ENCODE measurements at regions not wholly inside any gene's neighbourhood (a gene's known extent, or its start where the extent isn't known, plus 50 kb on each side); places are given as distances from the start of the nearest gene placed in this dataset.

DNA sequence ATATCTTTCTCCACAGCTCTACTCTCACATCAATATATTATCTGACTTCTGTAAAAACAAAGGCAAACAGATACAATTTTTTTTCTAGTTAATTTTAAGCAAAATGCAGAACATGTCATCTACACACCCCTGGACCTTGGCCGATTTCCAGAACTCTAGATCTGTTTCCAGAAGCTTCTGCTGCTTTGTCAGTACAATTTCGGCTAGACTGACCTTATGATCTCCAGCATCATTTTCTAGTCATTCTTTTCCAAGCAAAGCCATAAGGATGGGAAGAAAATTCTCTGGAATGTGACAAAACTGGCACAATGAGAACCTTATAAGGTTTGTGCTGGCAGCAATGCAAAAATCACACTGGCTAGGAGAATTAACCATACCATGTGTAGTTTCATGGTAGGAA is 132.8 kb upstream of the MPDZ start:
- Histone ChIP-seq H3K9me2 (replicated peaks; ENCODE audit: control insufficient read depth, low read length) (no peaks in the 10 kb centered on the region), H3K27ac (ENCODE audit: low read depth, low read length) (no peak overlapping the region), H3K27me3 (ENCODE audit: control insufficient read depth, low read length) (no peaks in the 10 kb centered on the region), H3K4me1 (ENCODE audit: control insufficient read depth, low read length) (no peaks in the 10 kb centered on the region), H3K36me3 (ENCODE audit: control insufficient read depth, low read length) (no peaks in the 10 kb centered on the region), H3K4me3 (ENCODE audit: low read length) (no peak overlapping the region), H3K79me2 (ENCODE audit: control insufficient read depth, low read length) (no peaks in the 10 kb centered on the region), H3K9me3 (ENCODE audit: control insufficient read depth, insufficient read depth, low read length) (no peaks in the 10 kb centered on the region), H4K20me1 (ENCODE audit: control insufficient read depth, insufficient read depth, low read depth, low read length) (no peaks in the 10 kb centered on the region), H3K4me2 (ENCODE audit: low read length) (no peak overlapping the region), H3F3A (ENCODE audit: control insufficient read depth, insufficient read depth) (no peaks in the 10 kb centered on the region)
- TF ChIP-seq EZH2phosphoT487 (IDR thresholded peaks at IDR 0.05; ENCODE audit: borderline replicate concordance, low read length) (no peak), CTCF (IDR thresholded peaks at IDR 0.05; ENCODE audit: low read depth, low read length, poor library complexity, severe bottlenecking) (no peak)

DNA sequence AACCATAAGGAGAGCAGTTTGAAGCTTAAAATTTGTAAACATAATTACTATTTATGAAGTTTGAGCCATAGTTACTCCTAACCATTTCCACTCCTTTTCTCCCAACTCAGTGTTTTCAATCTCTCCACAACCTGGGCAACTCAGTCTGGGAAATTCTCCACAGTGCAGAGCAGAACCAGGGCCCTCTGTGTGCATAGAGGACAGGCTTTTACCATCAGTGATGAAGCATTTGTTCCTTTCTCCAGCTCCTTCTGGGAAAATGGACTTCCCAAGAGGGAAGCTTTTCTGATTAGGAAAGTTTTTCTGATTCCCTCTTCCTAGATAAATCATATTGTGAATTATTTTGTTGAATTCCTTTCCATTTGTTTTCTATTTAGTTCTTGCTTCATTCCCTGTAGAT is 132.3 kb upstream of the MPDZ start:
- H3K4me3 ChIP-seq (ENCODE audit: low read length) = no peak overlapping the region
- no peaks in the 10 kb centered on the region for H3K4me1 ChIP-seq (ENCODE audit: control insufficient read depth, low read length)
- H3K9me3 ChIP-seq (ENCODE audit: control insufficient read depth, insufficient read depth, low read length) = no peaks in the 10 kb centered on the region
- no peaks in the 10 kb centered on the region for H3K36me3 ChIP-seq (ENCODE audit: control insufficient read depth, low read length)
- H3F3A ChIP-seq (ENCODE audit: control insufficient read depth, insufficient read depth) = no peaks in the 10 kb centered on the region
- H4K20me1 ChIP-seq (ENCODE audit: control insufficient read depth, insufficient read depth, low read depth, low read length) = no peaks in the 10 kb centered on the region
- H3K27ac ChIP-seq (ENCODE audit: low read depth, low read length) = no peak overlapping the region
- H3K27me3 ChIP-seq (ENCODE audit: control insufficient read depth, low read length) = no peaks in the 10 kb centered on the region
- no peaks in the 10 kb centered on the region for H3K9me2 ChIP-seq (replicated peaks; ENCODE audit: control insufficient read depth, low read length)
- TF ChIP-seq CTCF (IDR thresholded peaks at IDR 0.05; ENCODE audit: low read depth, low read length, poor library complexity, severe bottlenecking) (no peak), EZH2phosphoT487 (IDR thresholded peaks at IDR 0.05; ENCODE audit: borderline replicate concordance, low read length) (no peak)
- H3K4me2 ChIP-seq (ENCODE audit: low read length) = no peak overlapping the region
- no peaks in the 10 kb centered on the region for H3K79me2 ChIP-seq (ENCODE audit: control insufficient read depth, low read length)

DNA sequence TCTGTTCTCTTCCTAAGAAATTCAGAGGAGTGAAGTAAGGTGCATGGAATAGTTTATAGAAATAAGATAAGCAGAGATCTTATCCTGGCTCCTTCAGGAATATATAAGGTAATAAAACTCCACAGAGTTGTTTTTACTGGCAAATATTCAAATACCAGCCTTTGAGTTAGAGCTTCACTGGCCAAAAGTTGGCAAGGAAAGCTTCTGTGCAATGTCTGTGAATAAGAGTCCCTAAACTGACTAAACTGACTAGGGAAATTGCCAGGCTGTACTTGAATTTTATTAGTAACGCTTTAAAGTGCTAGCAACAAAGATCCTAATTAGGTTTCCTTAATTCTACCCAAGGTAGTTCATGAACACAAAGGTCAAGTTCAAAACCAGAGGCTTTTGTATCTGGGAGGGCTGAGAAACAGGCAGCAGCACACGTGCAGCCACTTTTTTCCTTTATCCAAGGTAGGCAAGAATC is 131.1 kb upstream of the MPDZ start:
- no peaks in the 10 kb centered on the region for H3K9me3 ChIP-seq (ENCODE audit: control insufficient read depth, insufficient read depth, low read length)
- H3K27me3 ChIP-seq (ENCODE audit: control insufficient read depth, low read length) = no peaks in the 10 kb centered on the region
- no peak overlapping the region for H3K27ac ChIP-seq (ENCODE audit: low read depth, low read length)
- H3K4me3 ChIP-seq (ENCODE audit: low read length) = no peak overlapping the region
- H3K4me2 ChIP-seq (ENCODE audit: low read length) = no peak overlapping the region
- TF ChIP-seq EZH2phosphoT487 (IDR thresholded peaks at IDR 0.05; ENCODE audit: borderline replicate concordance, low read length) (no peak), CTCF (IDR thresholded peaks at IDR 0.05; ENCODE audit: low read depth, low read length, poor library complexity, severe bottlenecking) (no peak)
- H3K36me3 ChIP-seq (ENCODE audit: control insufficient read depth, low read length) = no peaks in the 10 kb centered on the region
- H4K20me1 ChIP-seq (ENCODE audit: control insufficient read depth, insufficient read depth, low read depth, low read length) = no peaks in the 10 kb centered on the region
- no peaks in the 10 kb centered on the region for H3K4me1 ChIP-seq (ENCODE audit: control insufficient read depth, low read length)
- H3K79me2 ChIP-seq (ENCODE audit: control insufficient read depth, low read length) = no peaks in the 10 kb centered on the region
- H3K9me2 ChIP-seq (replicated peaks; ENCODE audit: control insufficient read depth, low read length) = no peaks in the 10 kb centered on the region
- no peaks in the 10 kb centered on the region for H3F3A ChIP-seq (ENCODE audit: control insufficient read depth, insufficient read depth)

DNA sequence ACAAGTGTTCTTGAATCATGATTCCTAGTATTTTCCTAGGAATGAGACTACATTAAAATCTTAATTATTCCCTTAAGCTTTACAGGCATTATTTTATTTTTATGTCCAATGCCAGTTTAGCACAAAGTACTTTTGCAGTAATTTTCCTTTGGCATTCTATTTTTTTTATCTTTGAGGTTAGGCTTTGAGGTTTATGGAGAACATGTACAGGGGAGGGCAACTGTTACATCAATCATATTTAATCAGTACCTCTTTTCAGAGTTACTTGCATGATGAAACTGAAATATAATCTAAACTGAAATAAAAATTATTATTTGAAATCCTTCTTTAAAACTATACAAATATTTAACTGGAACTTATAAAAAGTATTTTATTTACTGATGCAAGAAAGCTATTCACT is 118.2 kb upstream of the MPDZ start:
- no peak for TF ChIP-seq CTCF (IDR thresholded peaks at IDR 0.05; ENCODE audit: low read depth, low read length, poor library complexity, severe bottlenecking)
- no peak for TF ChIP-seq EZH2phosphoT487 (IDR thresholded peaks at IDR 0.05; ENCODE audit: borderline replicate concordance, low read length)
- H3K9me2 ChIP-seq (replicated peaks; ENCODE audit: control insufficient read depth, low read length) = no peaks in the 10 kb centered on the region
- no peaks in the 10 kb centered on the region for H3K4me1 ChIP-seq (ENCODE audit: control insufficient read depth, low read length)
- H3K27me3 ChIP-seq (ENCODE audit: control insufficient read depth, low read length) = no peaks in the 10 kb centered on the region
- H3K9me3 ChIP-seq (ENCODE audit: control insufficient read depth, insufficient read depth, low read length) = no peaks in the 10 kb centered on the region
- H3K27ac ChIP-seq (ENCODE audit: low read depth, low read length) = no peak overlapping the region
- H4K20me1 ChIP-seq (ENCODE audit: control insufficient read depth, insufficient read depth, low read depth, low read length) = no peaks in the 10 kb centered on the region
- H3K4me3 ChIP-seq (ENCODE audit: low read length) = no peak overlapping the region
- H3K4me2 ChIP-seq (ENCODE audit: low read length) = no peak overlapping the region
- no peaks in the 10 kb centered on the region for H3K36me3 ChIP-seq (ENCODE audit: control insufficient read depth, low read length)
- H3F3A ChIP-seq (ENCODE audit: control insufficient read depth, insufficient read depth) = no peaks in the 10 kb centered on the region
- H3K79me2 ChIP-seq (ENCODE audit: control insufficient read depth, low read length) = no peaks in the 10 kb centered on the region

All from DOHH2 (cell line).